Hepatocyte (in vitro differentiated cells): ENCODE measurements at regions not wholly inside any gene's neighbourhood (a gene's known extent, or its start where the extent isn't known, plus 50 kb on each side); places are given as distances from the start of the nearest gene placed in this dataset.
"Not testable (repeated sequence)": the region's sequence is repeated elsewhere in the genome, so short reads cannot be mapped to it uniquely, and the experiment has no call there.

ENCODE experiments used
- DNase-seq: peaks from one replicate; pipeline ENCODE4 v3.0.0-alpha.2; 2016; ENCODE audit warnings: low spot score
- H2AFZ ChIP-seq: fragments of 200-600 bp; sonication (generic); 2 replicates; pipeline ENCODE4 v1.6.0; 2016; ENCODE audit warnings: antibody characterized with exemption, mild to moderate bottlenecking
- H3K27ac ChIP-seq: fragments of 200-600 bp; sonication (generic); 2 replicates; pipeline ENCODE4 v1.5.1; 2016; ENCODE audit warnings: mild to moderate bottlenecking
- H3K27me3 ChIP-seq: fragments of 200-600 bp; sonication (generic); 2 replicates; pipeline ENCODE4 v1.6.1; 2016
- H3K36me3 ChIP-seq: fragments of 200-600 bp; sonication (generic); replicated peaks from 2 replicates; pipeline ENCODE4 v1.5.1; 2016; ENCODE audit warnings: low read depth; ENCODE audit not compliant: insufficient read depth
- H3K4me1 ChIP-seq: fragments of 200-600 bp; sonication (generic); 2 replicates; pipeline ENCODE4 v1.5.1; 2016; ENCODE audit warnings: mild to moderate bottlenecking, moderate library complexity; ENCODE audit not compliant: insufficient read depth
- H3K4me2 ChIP-seq: fragments of 200-600 bp; sonication (generic); 2 replicates; pipeline ENCODE4 v1.6.0; 2016
- H3K4me3 ChIP-seq: fragments of 200-600 bp; sonication (generic); 2 replicates; pipeline ENCODE4 v1.5.1; 2016; ENCODE audit warnings: mild to moderate bottlenecking
- H3K79me2 ChIP-seq: fragments of 200-600 bp; sonication (generic); 2 replicates; pipeline ENCODE4 v1.6.0; 2017; ENCODE audit warnings: mild to moderate bottlenecking
- H3K9me2 ChIP-seq: fragments of 200-600 bp; sonication (generic); replicated peaks from 2 replicates; pipeline ENCODE4 v1.6.0; 2017; ENCODE audit warnings: mild to moderate bottlenecking; ENCODE audit not compliant: insufficient read depth
- H3K9me3 ChIP-seq: fragments of 200-600 bp; sonication (generic); 2 replicates; pipeline ENCODE4 v1.5.1; 2016; ENCODE audit warnings: low read depth, mild to moderate bottlenecking
- H4K20me1 ChIP-seq: fragments of 200-600 bp; sonication (generic); 2 replicates; pipeline ENCODE4 v1.6.0; 2016; ENCODE audit warnings: mild to moderate bottlenecking; ENCODE audit not compliant: insufficient read depth, poor library complexity, severe bottlenecking
- EZH2 ChIP-seq: fragments of 200-600 bp; sonication (generic); IDR thresholded peaks from 2 replicates; pipeline ENCODE4 v1.6.1; 2016; ENCODE audit warnings: antibody characterized with exemption, mild to moderate bottlenecking, borderline replicate concordance
- EZH2phosphoT487 ChIP-seq: fragments of 200-600 bp; sonication (generic); IDR thresholded peaks from one replicate; pipeline ENCODE4 v1.6.1; 2018; ENCODE audit warnings: antibody characterized with exemption, mild to moderate bottlenecking, low read depth, moderate library complexity; ENCODE audit not compliant: unreplicated experiment, severe bottlenecking
- WGBS: methylation state at CpG from one replicate; pipeline ENCODE4 v1.1.6; 2016; ENCODE audit warnings: low lambda C conversion rate; ENCODE audit errors: missing lambda C conversion rate; 5-methylcytosine and 5-hydroxymethylcytosine counted together
- TF ChIP-seq, protein P1 (sequence below): fragments of 200-600 bp; sonication (generic); IDR thresholded peaks from 2 replicates; pipeline ENCODE4 v1.5.1; 2016; ENCODE audit warnings: antibody characterized with exemption, mild to moderate bottlenecking; ENCODE audit not compliant: poor library complexity

DNA sequence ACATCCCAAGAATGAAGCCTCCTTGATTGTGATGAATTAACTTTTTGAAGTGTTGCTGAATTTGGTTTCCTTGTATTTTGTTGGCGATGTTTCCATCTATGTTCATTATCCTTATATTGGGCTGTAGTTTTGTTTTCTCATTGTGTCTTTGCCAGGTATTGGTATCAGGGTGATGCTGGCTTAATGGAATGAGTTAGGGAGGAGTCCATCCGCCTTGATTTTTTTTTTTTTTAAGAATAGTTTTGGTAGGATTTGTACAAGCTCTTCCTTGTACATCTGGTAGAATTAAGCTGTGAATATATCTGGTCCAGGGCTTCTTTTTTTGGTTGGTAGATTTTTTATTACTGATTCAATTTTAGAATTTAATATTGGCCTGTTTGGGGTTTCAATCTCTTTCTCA lies 166.1 kb upstream of the WDFY3 start:
- Histone ChIP-seq H3K4me3 (no peak overlapping the region), H4K20me1 (no peaks in the 10 kb centered on the region), H3K4me1 (no peaks in the 10 kb centered on the region), H3K4me2 (no peak overlapping the region), H3K9me3 (peaks cover 5% of the 10 kb centered on the region), H2AFZ (no peak overlapping the region), H3K27me3 (no peaks in the 10 kb centered on the region), H3K79me2 (no peaks in the 10 kb centered on the region), H3K36me3 (no peaks in the 10 kb centered on the region), H3K27ac (no peak overlapping the region), H3K9me2 (no peaks in the 10 kb centered on the region)
- no peak for DNase-seq
- TF ChIP-seq EZH2phosphoT487: no peak
- no peak for TF ChIP-seq EZH2
- TF ChIP-seq, protein P1, sequence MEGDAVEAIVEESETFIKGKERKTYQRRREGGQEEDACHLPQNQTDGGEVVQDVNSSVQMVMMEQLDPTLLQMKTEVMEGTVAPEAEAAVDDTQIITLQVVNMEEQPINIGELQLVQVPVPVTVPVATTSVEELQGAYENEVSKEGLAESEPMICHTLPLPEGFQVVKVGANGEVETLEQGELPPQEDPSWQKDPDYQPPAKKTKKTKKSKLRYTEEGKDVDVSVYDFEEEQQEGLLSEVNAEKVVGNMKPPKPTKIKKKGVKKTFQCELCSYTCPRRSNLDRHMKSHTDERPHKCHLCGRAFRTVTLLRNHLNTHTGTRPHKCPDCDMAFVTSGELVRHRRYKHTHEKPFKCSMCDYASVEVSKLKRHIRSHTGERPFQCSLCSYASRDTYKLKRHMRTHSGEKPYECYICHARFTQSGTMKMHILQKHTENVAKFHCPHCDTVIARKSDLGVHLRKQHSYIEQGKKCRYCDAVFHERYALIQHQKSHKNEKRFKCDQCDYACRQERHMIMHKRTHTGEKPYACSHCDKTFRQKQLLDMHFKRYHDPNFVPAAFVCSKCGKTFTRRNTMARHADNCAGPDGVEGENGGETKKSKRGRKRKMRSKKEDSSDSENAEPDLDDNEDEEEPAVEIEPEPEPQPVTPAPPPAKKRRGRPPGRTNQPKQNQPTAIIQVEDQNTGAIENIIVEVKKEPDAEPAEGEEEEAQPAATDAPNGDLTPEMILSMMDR: no peak
- WGBS: 98% methylated on average over 2 of the region's 2 CpGs

GRCh38 chr4:85139749-85140148 lies 173.3 kb upstream of the WDFY3 start:
- not testable (repeated sequence) for H3K36me3 ChIP-seq, H3K79me2 ChIP-seq, H3K4me3 ChIP-seq, H4K20me1 ChIP-seq, H3K4me1 ChIP-seq, H3K9me3 ChIP-seq, H3K27me3 ChIP-seq, DNase-seq, H3K9me2 ChIP-seq, H3K4me2 ChIP-seq, H3K27ac ChIP-seq, H2AFZ ChIP-seq
- 96% methylated on average over 3 of the region's 3 CpGs for WGBS

- Histone ChIP-seq H2AFZ (no peak overlapping the region), H3K79me2 (no peaks in the 10 kb centered on the region), H3K4me1 (no peaks in the 10 kb centered on the region), H4K20me1 (no peaks in the 10 kb centered on the region), H3K27me3 (no peaks in the 10 kb centered on the region), H3K4me3 (no peak overlapping the region), H3K4me2 (no peak overlapping the region), H3K9me2 (no peaks in the 10 kb centered on the region), H3K36me3 (no peaks in the 10 kb centered on the region), H3K27ac (no peak overlapping the region), H3K9me3 (no peaks in the 10 kb centered on the region)
- no peak for DNase-seq
- 92% methylated on average over 2 of the region's 2 CpGs for WGBS
- TF ChIP-seq EZH2 (no peak), EZH2phosphoT487 (no peak)
- TF ChIP-seq, protein P1: no peak
These were observed 176.0 kb upstream of the WDFY3 start for GRCh38 chr4:85142451-85142850.

GRCh38 chr4:85147481-85148076 lies 181.1 kb upstream of the WDFY3 start:
- WGBS: 10% methylated on average over 9 of the region's 9 CpGs
- Histone ChIP-seq H3K79me2 (no peaks in the 10 kb centered on the region), H3K9me2 (no peaks in the 10 kb centered on the region), H4K20me1 (no peaks in the 10 kb centered on the region), H3K36me3 (no peaks in the 10 kb centered on the region), H3K27me3 (no peaks in the 10 kb centered on the region), H3K4me1 (no peaks in the 10 kb centered on the region), H2AFZ (no peak overlapping the region), H3K27ac (no peak overlapping the region), H3K9me3 (no peaks in the 10 kb centered on the region), H3K4me3 (no peak overlapping the region), H3K4me2 (peak overlapping the region; percentile 40)
- DNase-seq: peak; percentile 81
- no peak for TF ChIP-seq EZH2
- no peak for TF ChIP-seq EZH2phosphoT487
- TF ChIP-seq, protein P1: peak; percentile 82
